Brain pericyte (primary cell): ENCODE measurements at regions not wholly inside any gene's neighbourhood (a gene's known extent, or its start where the extent isn't known, plus 50 kb on each side); places are given as distances from the start of the nearest gene placed in this dataset.

Experiments used
- DNase-seq: peaks from one replicate; pipeline ENCODE4 v3.0.0-alpha.2; 2012; ENCODE audit warnings: low read depth, low spot score

- DNase-seq = no peak
Observed at GRCh38 chr18:51821610-51822009, 518.4 kb upstream of the DCC start.

- DNase-seq = no peak
Observed at GRCh38 chr18:51824746-51825145, 515.3 kb upstream of the DCC start.

- no peak for DNase-seq
Observed at GRCh38 chr18:51833850-51834249, 506.1 kb upstream of the DCC start.

GRCh38 chr18:51848702-51849101 is 491.3 kb upstream of the DCC start:
- no peak for DNase-seq

GRCh38 chr18:51852681-51853080 is 487.3 kb upstream of the DCC start:
- DNase-seq = no peak

GRCh38 chr18:51857989-51858388 is 482.0 kb upstream of the DCC start:
- DNase-seq = no peak

- DNase-seq = no peak
Observed at GRCh38 chr18:51861046-51861445, 479.0 kb upstream of the DCC start.

GRCh38 chr18:51862051-51862715 is 477.8 kb upstream of the DCC start:
- DNase-seq = no peak

- no peak for DNase-seq
Observed at GRCh38 chr18:51864219-51864965, 475.6 kb upstream of the DCC start.

- DNase-seq = no peak
Observed at GRCh38 chr18:51865538-51865937, 474.5 kb upstream of the DCC start.

GRCh38 chr18:51867767-51868166 is 472.2 kb upstream of the DCC start:
- DNase-seq = no peak

- no peak for DNase-seq
Observed at GRCh38 chr18:51878724-51879123, 461.3 kb upstream of the DCC start.

- DNase-seq = no peak
Observed at GRCh38 chr18:51879329-51879728, 460.7 kb upstream of the DCC start.

- no peak for DNase-seq
Observed at GRCh38 chr18:51881394-51881793, 458.6 kb upstream of the DCC start.

GRCh38 chr18:51884039-51884438 is 456.0 kb upstream of the DCC start:
- no peak for DNase-seq

GRCh38 chr18:51890762-51891161 is 449.2 kb upstream of the DCC start:
- DNase-seq = no peak

- no peak for DNase-seq
Observed at GRCh38 chr18:51891876-51892275, 448.1 kb upstream of the DCC start.

- DNase-seq = no peak
Observed at GRCh38 chr18:51897884-51898283, 442.1 kb upstream of the DCC start.

- no peak for DNase-seq
Observed at GRCh38 chr18:51907687-51908597, 432.1 kb upstream of the DCC start.

- no peak for DNase-seq
Observed at GRCh38 chr18:51908598-51908944, 431.4 kb upstream of the DCC start.

- DNase-seq = no peak
Observed at GRCh38 chr18:51911584-51911983, 428.4 kb upstream of the DCC start.

- no peak for DNase-seq
Observed at GRCh38 chr18:51912381-51912780, 427.6 kb upstream of the DCC start.
